ENCODE measurements at regions not wholly inside any gene's neighbourhood (a gene's known extent, or its start where the extent isn't known, plus 50 kb on each side); places are given as distances from the start of the nearest gene placed in this dataset.

DNA sequence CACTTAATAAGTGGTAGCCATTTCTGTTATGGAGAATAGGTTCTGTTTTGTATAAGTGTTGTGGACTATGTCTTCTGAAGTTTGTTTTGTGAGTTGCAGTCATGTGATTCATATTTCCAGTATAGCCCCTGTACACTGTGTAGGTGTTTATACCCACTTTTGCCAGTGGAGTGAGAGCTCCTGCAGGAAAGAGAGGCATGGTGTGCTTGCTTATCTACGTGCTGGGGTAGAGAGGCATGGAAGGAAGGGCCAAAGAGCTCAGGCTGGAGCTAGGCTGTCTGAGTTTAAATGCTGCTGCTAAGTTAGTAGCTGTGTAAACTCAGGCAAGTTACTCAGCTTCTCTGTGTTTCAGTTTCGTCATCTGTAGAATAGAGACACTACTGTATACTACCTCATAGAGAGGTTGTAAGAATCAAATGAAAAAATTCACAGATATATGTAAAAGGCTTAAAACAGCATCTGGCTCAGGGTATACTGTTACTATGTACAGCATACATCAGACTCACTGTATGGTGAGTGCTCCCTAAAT is 88.2 kb upstream of the SLC38A2 start:
- no peak for DNase-seq

DNA sequence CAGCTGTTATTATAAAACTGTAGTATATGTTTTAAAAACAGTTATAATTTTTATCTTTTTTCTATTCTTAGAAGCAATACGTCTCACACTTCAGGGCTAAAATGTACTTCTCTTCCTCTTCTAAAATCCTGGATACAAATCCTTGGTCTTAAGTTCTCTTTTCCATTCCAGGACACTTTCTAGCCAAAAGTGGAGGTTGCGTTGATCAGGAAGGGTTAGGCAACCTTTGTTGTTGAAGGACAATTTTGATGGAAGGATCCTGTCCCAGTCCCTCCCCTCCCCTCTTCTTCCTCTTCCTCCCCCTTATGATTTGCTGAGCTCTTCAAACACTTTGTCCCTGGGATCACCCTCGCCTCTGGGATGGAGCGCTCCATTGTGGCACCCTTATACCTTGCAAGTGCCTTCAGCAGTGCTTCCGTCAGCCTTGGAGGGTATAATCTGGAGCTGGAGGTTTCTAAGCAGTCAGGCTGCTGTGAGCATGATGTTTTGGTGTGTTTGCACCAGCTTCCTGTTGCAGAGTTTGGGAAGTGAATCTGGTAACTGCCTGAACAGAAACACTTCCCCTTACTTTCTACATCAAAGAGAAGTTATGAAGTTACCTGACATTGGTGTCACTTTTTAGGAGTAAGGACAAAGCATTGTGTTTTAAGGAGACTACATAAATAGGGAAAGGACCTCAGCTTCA is 87.4 kb upstream of the SLC38A2 start:
- peak in 1 of 2 donors; percentile 39 for DNase-seq

DNA sequence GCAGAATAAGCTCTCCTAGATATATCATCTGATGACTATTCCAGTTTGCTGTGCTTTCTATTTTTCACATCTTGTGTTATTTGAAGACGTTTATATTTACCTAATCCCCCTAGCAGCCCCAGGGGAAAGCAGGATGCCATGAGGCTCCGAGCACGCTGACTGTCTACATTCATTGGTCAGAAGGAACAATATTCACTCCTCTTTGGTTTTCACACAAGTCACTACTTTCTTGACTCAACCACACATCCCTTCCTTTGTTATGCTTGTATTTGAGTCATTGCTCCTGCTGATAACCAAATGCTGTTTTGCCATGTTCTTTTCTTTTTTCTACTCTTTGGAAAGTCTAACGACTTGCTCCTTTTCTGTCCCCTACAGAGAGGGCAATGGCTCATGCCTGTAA is 86.5 kb upstream of the SLC38A2 start:
- DNase-seq, result no peak

DNA sequence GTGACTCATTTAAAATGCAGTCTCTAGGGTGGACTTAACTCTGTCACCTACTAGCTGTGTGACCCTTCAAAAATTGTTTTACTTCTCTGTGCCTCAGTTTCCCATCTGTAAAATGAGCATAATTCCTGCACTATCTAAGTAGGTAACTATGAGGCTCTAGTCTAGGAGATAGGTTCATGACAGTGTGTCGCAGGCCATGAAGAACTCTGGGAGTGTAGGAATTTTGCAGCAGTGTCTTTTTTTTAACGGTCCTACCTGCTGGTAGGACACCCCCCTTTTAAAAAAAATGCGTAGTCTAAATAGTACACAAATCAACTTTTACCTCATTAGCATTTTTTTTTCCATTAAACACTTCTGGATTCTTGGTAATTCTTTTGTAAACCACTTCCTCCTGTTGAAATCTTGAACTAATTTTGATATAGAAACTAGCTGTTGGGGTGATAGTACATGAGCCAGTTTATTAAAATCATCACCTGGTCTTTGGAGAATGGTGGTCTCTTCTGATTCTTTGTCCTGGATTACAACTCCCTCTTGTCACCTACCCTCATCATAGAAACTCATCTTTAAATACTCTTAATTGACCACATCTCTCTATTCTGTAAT is 86.0 kb upstream of the SLC38A2 start:
- peak in 1 of 2 donors; percentile 21 for DNase-seq

DNA sequence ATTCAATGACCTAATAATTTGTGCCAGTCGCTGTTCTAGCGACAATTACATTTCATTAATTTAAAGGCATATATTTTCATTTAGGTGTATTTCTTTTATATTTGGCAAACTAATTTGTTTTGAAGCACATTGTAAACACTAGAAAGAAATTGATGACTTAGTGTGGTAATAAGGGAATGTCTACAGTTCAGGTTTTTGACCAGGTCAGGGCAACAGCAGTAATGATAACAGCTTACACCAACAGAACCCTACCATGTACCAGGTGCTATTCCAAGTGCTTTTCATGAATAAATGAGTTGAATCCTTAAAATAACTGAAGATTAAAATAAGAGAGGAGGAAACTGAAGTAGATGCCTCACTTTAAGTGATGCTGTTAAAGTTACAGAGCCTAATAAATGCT is 85.4 kb upstream of the SLC38A2 start:
- DNase-seq, result no peak

DNA sequence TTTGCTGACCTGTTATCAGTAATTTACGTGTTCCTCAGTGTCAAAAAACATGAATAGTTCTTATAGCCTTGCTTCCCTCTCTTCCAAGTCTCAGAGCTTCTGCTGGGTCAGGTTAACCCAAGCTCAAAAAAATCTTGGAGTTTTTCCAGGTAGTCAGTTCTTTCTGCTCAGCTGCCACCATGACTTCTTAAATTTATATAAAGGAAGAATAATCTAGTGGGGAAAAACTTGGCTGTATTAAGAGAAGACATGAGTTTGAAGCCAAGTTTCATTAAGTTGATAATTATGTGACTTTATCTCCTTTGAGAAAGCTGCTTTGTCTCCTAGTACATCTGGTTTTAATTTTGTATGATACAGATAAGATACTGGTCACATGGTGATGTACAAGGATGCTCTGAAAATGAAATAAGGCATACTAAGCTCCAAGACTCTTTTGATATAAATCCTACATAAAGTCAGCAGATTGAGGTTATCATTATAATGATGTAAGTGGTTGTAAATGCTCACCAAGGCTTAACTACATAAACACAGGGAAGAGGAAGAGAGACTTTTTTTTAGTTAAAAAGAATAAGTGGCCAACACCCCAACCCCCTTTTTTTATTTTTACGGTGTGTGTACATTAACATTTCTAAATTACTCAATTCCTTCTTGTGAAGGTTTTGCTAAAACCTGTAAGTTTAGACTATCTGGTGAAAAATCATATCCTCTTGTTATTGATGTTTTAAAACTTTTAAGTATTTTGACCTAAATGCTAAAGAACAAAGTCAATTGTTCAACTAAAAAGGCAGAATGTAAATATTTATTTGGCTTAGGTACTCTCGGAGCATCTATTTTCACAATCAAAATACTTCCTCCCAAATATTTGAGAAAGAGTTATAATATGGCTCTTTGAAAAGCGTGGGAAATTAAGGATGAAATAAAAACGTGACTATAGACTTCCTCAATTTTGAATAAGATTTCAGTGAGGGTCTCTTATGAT is 84.1 kb upstream of the SLC38A2 start:
- no peak for DNase-seq

DNA sequence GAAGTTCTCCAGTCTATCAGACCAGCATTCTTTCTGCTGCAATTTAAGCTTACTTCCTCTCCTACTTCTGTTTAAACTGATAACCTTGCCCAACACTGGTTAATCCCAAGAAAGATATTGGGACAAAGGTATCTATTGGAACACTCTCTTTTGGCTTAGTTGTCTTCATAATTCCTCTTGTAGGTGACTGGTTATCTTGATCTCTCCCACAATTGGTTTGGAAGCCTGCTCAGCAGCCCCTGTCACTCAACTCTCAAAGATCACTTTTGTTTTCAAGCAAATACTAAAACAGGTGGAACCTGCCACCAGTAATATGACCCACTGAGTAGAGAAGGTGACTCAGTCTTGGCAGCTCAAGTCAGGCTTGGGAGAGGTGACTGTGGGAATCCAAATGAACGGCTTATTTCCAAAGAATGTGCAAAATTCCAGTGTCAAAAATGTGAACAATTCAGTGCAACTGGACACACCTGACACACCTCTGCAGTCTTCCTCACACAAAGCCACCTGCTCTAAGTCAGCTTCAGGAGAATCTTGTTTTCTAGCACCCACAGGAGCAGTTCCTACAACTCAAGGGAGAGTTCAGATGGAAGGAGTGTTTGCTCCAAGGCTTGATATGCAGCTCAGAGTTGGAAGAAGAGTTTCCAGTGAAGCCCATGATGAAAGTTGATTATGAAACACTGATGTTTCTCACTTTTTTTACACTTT is 83.2 kb upstream of the SLC38A2 start:
- DNase-seq, result no peak

DNA sequence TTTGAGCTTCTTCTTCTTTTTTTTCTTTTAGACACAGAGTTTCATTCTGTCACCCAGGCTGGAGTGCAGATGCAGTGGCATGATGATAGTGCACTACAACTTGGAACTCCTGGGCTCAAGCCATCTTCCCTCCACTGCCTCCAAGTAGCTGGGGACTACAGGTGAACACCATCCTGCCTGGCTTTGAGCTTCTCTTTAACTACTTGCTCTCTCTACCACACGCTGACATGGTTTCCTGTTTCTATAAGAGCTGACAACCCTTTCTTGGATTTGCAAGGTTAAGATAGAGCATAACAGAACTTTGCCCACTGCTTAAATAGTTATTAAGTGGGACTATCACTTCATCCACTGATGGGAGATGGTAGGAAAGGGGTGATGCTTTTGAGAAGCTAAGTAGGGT is 82.4 kb upstream of the SLC38A2 start:
- no peak for DNase-seq

DNA sequence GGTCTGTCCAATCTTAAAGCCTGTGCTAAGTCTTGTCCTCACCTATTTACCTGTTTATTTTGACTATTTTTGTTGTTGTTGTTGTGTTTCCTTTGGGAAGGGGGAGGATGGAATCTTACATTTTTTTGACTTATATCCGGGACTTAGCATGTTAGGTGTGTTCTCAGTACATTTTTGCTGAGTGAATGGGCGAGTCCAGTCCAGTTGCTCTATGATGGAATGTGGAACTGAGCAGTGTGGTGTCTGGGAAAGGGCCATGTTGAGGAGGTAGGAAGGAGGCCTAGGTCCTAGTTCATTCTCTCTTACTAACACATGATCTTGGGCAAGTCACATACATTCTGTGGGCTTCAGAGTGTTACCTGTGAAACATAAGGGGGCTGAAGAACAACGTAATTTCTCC is 80.9 kb upstream of the SLC38A2 start:
- no peak for DNase-seq

DNA sequence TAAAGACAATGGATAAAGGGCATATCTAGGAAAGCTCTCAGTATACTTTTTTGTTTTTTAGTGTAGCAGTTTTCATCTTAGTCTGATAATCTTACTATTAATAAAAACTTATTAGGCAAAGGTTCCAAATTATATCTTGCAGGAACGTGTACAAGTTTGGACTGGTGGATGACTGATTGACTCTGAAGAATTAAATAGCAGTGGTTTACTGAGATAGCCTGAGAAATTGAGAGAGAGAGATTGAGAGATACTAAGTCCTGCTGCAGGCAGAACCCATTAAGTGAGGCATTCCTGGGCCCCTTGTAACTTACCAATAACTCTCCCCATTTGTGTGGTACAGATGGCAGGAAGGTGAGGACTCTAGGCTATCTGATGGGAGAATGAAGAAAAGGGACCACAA is 80.2 kb upstream of the SLC38A2 start:
- no peak for DNase-seq

DNA sequence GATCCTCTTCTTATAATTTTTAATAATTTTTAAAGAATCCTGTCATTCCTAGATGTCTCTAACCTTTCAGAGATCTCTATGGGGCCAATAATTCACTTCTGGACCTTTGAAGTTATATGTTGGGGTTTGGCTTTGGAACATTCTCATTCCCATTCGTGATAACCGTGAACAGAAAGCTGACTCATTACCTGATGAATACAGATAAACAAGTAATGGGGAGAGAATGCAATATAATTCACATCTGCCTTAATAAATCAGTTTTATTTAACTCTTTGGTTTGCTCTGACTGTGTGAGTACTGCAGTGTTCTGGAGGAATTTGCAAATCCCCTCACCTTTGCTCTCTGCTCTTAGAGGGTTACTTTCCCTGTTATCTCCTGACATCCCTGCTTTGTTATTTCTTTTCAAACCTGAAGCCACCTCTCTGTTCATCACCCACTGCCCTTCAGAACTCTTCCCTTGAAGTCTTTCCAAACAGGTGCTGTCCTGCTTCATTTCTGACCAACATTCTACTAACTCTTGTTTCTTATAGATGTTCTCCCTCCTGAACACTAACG is 79.6 kb upstream of the SLC38A2 start:
- DNase-seq, result no peak

DNA sequence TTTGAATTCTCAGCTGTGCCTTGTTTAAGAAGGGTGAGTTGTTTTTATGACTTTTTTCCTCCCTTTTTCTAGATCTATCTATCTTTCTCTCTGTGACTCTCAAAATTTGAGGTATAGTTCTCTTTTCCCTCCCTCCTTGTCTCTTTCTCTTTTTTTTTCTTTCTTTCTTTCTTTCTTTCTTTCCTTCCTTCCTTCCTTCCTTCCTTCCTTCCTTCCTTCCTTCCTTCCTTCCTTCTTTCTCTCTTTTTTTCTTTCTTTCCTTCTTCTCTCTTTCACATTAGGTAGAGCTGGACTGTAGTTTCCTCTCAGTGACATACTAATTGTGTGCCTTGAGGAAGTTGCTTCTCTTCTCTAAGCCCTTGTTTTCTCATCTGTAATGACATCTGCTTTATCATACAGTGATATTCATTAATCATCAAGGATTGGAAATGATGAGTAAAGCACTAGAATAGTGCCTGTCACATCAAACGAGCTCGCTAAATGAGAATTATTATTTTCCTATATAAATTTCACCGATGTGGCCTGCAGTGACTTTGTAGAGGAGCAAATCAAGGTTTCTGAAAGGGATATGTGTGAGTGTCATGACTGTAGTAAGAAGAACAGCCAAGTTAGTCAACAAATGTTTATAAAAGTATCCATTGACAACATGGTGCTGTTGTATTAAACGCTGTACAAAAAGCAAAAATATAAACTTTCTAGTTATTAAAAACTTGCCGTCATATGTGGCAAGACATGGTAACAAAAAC is 78.9 kb upstream of the SLC38A2 start:
- DNase-seq, result peak in 1 of 2 donors; percentile 23

DNA sequence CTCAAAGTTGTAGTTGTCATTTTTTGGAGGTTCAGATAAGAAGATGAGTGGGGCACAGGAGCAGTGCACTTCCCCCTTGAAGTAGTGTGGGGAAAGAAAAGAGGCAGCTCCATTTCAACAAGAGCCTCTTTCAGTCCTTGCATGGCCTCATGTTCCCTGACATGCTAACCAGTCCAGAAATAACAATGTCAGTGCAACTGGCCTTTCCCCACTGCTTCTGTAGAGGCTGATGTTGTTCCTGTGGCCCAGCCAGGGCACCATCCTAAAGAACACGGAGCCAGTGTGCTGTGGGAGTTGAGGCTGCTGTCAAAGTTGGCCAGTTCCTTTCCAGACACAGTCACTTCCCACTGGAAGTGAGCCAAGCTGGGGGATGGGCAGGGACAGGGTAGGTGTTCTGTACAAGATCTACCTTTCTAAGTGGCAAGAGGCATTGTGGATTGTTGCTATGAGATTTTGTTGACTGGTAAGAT is 77.7 kb upstream of the SLC38A2 start:
- DNase-seq, result no peak

DNA sequence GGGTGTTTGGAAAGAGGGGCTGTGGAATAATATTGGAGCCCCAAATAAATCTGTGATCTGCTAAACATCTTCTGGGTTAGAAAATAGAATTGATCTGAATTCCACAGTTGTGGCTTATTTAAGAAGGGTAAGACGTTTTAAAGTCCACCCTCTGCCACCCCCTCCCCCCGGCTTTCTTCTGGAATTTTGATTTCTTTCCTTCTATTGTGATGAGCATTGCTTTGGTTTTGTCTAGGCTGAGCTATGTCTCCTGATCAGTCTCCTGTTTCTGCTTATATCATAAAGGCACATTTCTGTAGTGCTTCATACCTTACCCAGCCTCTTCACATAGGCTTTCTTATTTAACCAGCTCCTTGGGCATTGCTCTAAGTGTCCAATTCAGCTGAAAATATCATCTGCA is 77.3 kb upstream of the SLC38A2 start:
- no peak for DNase-seq

DNA sequence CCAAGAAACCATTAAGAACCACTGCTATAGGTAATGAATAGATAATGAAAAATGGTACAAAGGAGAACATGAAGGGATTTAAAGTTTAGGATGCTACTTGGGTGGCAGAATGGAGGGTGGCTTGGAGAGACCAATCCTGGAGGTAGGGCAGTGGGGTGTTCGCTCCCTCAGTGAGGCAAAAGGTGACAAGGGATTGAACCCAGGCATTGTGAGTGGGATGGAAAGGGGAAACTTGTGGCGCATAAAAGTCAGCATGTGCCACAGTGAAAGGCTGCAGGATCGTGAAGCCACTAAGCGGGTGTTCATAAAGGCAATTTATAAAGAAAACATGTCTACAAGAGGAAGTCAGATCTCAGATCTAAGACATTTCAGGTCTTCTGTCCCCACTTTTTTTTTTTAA is 76.7 kb upstream of the SLC38A2 start:
- DNase-seq, result peak in 1 of 2 donors; percentile 43

DNA sequence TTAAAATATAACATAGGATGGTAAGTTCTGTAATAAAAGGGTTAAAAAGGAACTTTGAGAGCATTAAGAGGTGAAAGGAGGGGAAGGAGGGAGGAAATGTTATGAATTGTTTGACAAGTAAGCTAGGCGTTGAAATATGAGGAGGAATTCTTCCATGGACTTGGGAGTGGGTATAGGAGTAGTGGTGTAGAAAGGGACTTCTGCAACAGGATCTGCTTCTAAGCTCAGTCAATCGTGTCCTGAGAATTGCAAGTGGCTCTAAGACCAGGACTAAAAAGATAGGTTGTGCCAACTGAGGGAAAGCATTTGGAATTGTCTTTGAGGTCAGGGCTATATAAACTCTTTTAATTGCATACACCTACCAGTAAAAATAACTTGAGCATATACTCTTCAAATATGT is 74.1 kb upstream of the SLC38A2 start:
- no peak for DNase-seq

DNA sequence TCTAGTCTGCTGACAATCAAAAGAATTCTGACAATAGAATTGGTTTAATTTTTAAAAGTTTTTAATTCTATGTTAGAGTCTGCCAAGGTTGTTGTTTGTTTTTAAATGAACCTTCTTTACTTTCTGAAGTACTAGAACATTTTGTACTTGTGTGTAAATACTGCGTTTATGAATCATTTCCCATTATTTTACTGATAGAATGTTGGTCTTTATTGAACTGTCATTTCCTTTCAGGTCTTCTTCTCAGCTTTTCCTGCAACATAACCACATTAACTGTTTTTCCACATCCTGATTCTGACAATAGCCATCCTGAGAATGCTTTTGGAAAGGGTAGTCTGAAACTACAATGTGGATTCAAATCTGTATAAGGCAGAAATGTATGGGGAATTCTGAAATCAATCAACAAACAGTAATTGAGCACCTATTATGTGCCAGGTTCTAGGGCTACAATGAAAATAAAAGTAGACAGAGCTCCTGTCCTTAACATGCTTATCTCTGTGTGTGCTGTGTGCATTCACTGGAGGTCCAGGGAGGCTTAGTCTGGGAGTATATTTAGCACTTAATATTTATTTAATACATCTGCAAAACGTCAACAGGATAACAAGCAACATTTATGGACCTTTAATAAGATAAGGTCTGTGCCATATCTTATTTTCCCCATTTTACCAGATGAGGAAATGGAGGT is 73.1 kb upstream of the SLC38A2 start:
- DNase-seq, result no peak

DNA sequence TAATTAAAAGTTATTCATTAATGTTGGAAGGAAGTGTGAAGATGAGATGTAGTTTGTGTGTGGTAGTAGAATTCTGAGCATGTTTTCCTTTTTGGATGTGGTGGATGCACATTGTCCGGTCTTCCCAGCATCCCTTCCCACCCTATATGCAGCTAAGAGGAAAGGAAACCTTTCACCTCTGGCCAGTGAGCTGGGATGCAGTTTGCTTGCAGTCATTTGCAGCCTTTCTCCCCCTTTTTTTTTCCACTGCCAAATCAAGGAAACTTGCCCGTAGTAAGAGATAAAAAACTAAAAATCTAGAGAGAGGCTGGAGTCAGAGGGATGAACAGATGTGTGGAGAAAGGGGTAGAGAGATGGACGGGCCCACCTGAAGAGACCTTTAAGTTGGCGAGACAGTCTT is 72.5 kb upstream of the SLC38A2 start:
- no peak for DNase-seq

DNA sequence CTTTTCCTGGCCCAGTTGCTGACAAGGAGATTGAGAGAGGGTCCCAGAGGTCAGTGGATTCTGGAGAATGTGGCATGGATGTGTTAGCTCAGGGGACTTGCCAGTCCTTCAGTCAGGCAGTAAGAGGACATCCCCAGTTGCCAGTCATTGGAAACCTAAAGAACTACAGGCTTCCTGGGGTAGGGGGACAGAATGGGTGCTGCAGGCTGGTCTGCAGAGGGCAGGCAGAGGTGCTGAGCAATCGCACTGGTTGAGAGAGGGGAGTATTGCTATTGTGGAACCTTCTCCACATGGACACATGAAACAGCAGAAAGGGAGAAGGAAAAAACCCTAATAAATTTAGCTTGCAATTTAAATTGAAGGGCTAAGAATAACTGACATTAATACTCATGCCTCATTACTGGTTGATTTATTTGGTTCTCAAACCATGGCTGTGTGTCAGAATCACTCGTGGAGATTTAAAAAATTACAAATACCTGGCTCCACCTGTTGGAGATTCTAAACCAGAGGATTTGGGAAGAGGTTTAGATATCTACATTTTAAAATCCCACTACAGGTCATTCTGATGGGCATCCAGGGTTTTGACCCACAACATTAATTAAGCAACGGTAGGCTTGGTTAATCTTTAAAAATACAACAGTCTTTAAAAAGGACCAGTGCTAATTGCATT is 71.2 kb upstream of the SLC38A2 start:
- DNase-seq, result no peak

DNA sequence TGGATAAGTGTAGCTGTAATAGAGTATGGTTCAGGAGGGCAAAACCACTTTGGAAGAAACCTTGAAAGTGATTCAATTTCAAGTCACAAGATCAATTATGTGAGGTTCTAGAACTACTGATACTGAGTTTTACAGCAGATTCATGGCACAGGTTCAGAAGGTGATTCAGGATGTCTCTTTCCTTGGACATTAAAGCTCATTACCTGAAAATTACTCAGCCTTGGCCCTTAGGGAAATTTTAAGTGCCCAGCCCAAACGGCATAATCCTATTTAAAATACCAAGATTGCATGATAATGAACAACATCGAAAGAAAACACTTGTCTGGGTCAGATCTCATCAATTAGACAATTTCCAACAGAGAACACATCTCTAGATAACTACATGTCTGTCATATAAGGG is 70.2 kb upstream of the SLC38A2 start:
- DNase-seq, result no peak

DNA sequence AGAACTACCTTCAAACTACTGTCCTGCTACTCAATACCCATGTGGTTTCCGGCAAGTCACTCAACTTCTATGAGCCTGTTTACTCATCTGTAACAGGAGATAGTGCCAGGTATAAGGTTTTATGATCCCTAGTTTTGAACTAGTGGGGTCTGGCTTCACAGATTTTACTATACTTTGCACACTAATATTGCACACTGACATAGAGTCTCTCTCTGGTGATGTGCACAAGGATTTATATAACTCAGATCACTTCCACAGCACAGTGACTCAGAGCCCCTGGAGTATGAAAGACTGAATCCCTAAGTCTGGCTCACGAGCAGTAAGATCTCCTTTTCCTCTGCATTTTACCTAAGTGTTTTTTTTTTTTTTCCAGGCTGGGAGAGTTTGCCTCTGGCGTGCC is 69.7 kb upstream of the SLC38A2 start:
- no peak for DNase-seq
